ENCODE measurements at regions not wholly inside any gene's neighbourhood (a gene's known extent, or its start where the extent isn't known, plus 50 kb on each side); places are given as distances from the start of the nearest gene placed in this dataset.

GRCh38 chr16:85421338-85422195 is 191.6 kb upstream of the GSE1 start:
- no peak overlapping the region for H3K18ac ChIP-seq (ENCODE audit: insufficient read length, low read depth, low read length)
- Mint-ChIP-seq H3K36me3 (ENCODE audit: insufficient read depth in 1 of 3, low read depth in 3 of 3) (no peaks in the 10 kb centered on the region), H3K27ac (peak overlapping the region in 1 of 3 experiments; percentile 7; a peak in 1 of 7 replicates), H3K27me3 (ENCODE audit: low read depth) (peaks cover 5% of the 10 kb centered on the region; the same call in 1 of the 2 replicates), H3K4me3 (peak overlapping the region in 1 of 2 experiments; percentile 50; a peak in 1 of 5 replicates), H3K4me1 (peaks cover 28 to 33% of the 10 kb centered on the region in 2 experiments), H3K9me3 (peaks cover 0 to 7% of the 10 kb centered on the region in 2 experiments; a peak in 2 of 5 replicates)
- H3K79me2 ChIP-seq (ENCODE audit: insufficient read depth, low read length) = no peaks in the 10 kb centered on the region
- no peak overlapping the region for H3K9ac ChIP-seq (ENCODE audit: extremely low read depth, insufficient read length, low read length)
- no peaks in the 10 kb centered on the region for H3K9me3 ChIP-seq (ENCODE audit: control insufficient read depth, low read depth, low read length)
- TF ChIP-seq, protein P1, sequence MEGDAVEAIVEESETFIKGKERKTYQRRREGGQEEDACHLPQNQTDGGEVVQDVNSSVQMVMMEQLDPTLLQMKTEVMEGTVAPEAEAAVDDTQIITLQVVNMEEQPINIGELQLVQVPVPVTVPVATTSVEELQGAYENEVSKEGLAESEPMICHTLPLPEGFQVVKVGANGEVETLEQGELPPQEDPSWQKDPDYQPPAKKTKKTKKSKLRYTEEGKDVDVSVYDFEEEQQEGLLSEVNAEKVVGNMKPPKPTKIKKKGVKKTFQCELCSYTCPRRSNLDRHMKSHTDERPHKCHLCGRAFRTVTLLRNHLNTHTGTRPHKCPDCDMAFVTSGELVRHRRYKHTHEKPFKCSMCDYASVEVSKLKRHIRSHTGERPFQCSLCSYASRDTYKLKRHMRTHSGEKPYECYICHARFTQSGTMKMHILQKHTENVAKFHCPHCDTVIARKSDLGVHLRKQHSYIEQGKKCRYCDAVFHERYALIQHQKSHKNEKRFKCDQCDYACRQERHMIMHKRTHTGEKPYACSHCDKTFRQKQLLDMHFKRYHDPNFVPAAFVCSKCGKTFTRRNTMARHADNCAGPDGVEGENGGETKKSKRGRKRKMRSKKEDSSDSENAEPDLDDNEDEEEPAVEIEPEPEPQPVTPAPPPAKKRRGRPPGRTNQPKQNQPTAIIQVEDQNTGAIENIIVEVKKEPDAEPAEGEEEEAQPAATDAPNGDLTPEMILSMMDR (conservative IDR thresholded peaks at IDR 0.05) = no peak
- no peak overlapping the region for H3K14ac ChIP-seq (ENCODE audit: insufficient read depth, low read length)
- no peak for DNase-seq
- H2BK20ac ChIP-seq (ENCODE audit: low read depth, low read length, poor library complexity, severe bottlenecking) = no peak overlapping the region
- H4K5ac ChIP-seq (ENCODE audit: insufficient read length, low read depth, low read length) = no peak overlapping the region
- H2BK12ac ChIP-seq (ENCODE audit: insufficient read length, low read depth, low read length) = no peak overlapping the region
- no peaks in the 10 kb centered on the region for H3K23me2 ChIP-seq (ENCODE audit: insufficient read length, low read depth, low read length, poor library complexity, severe bottlenecking)
- H2BK120ac ChIP-seq (ENCODE audit: low read depth, low read length, poor library complexity, severe bottlenecking) = no peak overlapping the region
- no peak overlapping the region for H3K4me2 ChIP-seq (ENCODE audit: insufficient read depth, insufficient read length, low read length)
- H3K4me1 ChIP-seq (ENCODE audit: insufficient read depth, low read length) = no peaks in the 10 kb centered on the region
- H3K4ac ChIP-seq (ENCODE audit: low read depth, low read length) = no peak overlapping the region
- H3T11ph ChIP-seq (ENCODE audit: low read length) = no peak overlapping the region
- H4K20me1 ChIP-seq (ENCODE audit: control insufficient read depth, insufficient read depth, insufficient read length) = no peaks in the 10 kb centered on the region
- no peak overlapping the region for H4K91ac ChIP-seq (ENCODE audit: insufficient read length, low read depth, low read length)
- H3K27ac ChIP-seq (ENCODE audit: insufficient read length, low read depth, low read length) = no peak overlapping the region
- H2AFZ ChIP-seq (ENCODE audit: low read length) = no peak overlapping the region
- H2BK5ac ChIP-seq (ENCODE audit: insufficient read length, low read length) = no peak overlapping the region
- H3K79me1 ChIP-seq (ENCODE audit: insufficient read depth, low read depth, low read length, poor library complexity, severe bottlenecking) = no peaks in the 10 kb centered on the region
- WGBS (ENCODE audit: extremely low coverage, insufficient read length, low lambda C conversion rate) = no CpG with 5 or more reads among the region's 24 CpGs
- H3K56ac ChIP-seq (ENCODE audit: insufficient read length, low read depth, low read length) = no peak overlapping the region
- H3K23ac ChIP-seq (ENCODE audit: insufficient read length, low read depth, low read length) = no peak overlapping the region
- H2AK5ac ChIP-seq (ENCODE audit: insufficient read length, low read length) = no peak overlapping the region
- H3K27me3 ChIP-seq (ENCODE audit: insufficient read depth, low read length) = no peaks in the 10 kb centered on the region
- no peak overlapping the region for H4K8ac ChIP-seq (replicated peaks; ENCODE audit: insufficient read length, low read depth, low read length)
- no peak overlapping the region for H2BK15ac ChIP-seq (ENCODE audit: low read depth, low read length)

Measured in H9 (cell line).